ENCODE measurements at regions not wholly inside any gene's neighbourhood (a gene's known extent, or its start where the extent isn't known, plus 50 kb on each side); places are given as distances from the start of the nearest gene placed in this dataset.

DNA sequence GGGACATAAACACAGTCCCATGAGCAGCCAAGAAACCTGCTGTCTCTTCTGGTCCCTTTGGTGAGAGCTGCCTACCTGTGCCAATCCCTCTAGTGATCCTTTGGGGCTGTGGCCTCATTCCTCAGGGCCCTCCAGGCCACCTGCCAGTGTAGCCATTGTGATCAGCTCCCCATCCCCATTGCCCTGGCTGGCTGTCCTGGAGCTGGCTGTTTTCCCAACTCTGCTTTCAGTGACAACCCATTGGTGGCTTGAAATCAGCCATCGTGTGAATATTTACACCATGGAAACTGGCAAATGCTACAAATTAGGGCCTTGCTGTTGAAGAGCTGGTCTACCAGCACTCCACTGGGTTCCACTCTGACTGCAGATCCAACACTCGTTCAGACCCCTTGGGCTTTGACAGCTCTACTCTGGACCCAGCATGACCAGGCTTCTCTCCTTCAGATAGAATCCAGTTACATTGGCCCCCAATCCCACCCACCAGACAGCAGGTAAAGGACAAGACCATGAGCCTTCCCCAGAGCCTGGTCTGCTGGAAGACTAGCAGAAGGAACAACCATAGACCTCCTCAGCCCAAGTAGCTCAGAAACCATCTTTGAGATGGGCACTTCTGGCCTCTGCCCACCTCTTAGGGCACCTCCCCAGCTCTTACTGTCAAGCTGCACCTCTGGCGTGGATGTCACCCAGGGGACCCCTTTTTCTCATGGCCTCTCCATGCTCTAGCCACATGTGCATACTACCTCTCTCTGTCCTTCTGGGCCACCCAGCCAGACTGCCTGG is 69.2 kb upstream of the NEK6 start:
- TF ChIP-seq, protein P1, sequence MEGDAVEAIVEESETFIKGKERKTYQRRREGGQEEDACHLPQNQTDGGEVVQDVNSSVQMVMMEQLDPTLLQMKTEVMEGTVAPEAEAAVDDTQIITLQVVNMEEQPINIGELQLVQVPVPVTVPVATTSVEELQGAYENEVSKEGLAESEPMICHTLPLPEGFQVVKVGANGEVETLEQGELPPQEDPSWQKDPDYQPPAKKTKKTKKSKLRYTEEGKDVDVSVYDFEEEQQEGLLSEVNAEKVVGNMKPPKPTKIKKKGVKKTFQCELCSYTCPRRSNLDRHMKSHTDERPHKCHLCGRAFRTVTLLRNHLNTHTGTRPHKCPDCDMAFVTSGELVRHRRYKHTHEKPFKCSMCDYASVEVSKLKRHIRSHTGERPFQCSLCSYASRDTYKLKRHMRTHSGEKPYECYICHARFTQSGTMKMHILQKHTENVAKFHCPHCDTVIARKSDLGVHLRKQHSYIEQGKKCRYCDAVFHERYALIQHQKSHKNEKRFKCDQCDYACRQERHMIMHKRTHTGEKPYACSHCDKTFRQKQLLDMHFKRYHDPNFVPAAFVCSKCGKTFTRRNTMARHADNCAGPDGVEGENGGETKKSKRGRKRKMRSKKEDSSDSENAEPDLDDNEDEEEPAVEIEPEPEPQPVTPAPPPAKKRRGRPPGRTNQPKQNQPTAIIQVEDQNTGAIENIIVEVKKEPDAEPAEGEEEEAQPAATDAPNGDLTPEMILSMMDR (IDR thresholded peaks at IDR 0.05), result no peak
- TF ChIP-seq SIN3A (IDR thresholded peaks at IDR 0.05; ENCODE audit: borderline replicate concordance, insufficient read depth, low read depth, low read length) (no peak), TCF7L2 (IDR thresholded peaks at IDR 0.05; ENCODE audit: low read depth, low read length) (no peak)
- Histone ChIP-seq H3K4me1 (ENCODE audit: control insufficient read depth, insufficient read depth, low read length) (no peaks in the 10 kb centered on the region), H3K36me3 (ENCODE audit: control insufficient read depth, insufficient read depth, low read length) (no peaks in the 10 kb centered on the region), H3K4me3 (ENCODE audit: low read depth in 2 of 2, low read length in 2 of 2) (no peak overlapping the region), H3K9me3 (ENCODE audit: control insufficient read depth, insufficient read depth, low read depth, low read length) (no peaks in the 10 kb centered on the region), H3K27ac (ENCODE audit: low read length) (no peak overlapping the region), H3K27me3 (ENCODE audit: control insufficient read depth, insufficient read depth, low read length) (no peaks in the 10 kb centered on the region)
- no peak for DNase-seq (ENCODE audit: low read depth, low spot score)
- intact Hi-C loops (cut with micrococcal nuclease; ENCODE audit: unreplicated experiment) (no loop called here), in situ Hi-C loops (cut with HindIII; ENCODE audit: low pct_unique_long_range_greater_than_20kb, low sequenced_read_pairs) (no loop called here)
- BruUV-seq (replicated peaks), result no TSS peak
- ChIA-PET POLR2A (no interaction called here), CTCF (no interaction called here)
- ATAC-seq, result no peak

DNA sequence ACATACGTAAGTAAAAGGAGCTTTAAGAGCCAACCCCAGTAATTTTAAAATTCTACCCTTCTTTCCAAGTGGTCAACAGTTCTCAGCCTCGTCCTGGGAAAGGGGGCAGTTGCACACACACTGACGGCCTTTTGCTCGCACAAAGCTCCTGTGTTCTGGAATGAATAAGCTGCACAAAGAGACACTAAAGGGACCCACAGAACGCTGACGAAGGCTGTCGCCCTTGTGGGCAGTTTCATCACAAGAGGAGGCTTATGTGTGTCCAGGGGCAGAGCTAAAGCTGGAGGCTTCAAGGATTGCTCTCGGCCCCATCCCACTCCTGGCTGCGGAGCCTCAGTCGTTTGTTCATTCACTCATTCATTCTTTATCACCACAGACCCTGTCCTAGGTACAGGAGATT is 67.0 kb upstream of the NEK6 start:
- TF ChIP-seq TCF7L2 (IDR thresholded peaks at IDR 0.05; ENCODE audit: low read depth, low read length), result no peak
- no peak for TF ChIP-seq SIN3A (IDR thresholded peaks at IDR 0.05; ENCODE audit: borderline replicate concordance, insufficient read depth, low read depth, low read length)
- TF ChIP-seq, protein P1 (IDR thresholded peaks at IDR 0.05), result no peak
- TF ChIP-seq, protein P2, sequence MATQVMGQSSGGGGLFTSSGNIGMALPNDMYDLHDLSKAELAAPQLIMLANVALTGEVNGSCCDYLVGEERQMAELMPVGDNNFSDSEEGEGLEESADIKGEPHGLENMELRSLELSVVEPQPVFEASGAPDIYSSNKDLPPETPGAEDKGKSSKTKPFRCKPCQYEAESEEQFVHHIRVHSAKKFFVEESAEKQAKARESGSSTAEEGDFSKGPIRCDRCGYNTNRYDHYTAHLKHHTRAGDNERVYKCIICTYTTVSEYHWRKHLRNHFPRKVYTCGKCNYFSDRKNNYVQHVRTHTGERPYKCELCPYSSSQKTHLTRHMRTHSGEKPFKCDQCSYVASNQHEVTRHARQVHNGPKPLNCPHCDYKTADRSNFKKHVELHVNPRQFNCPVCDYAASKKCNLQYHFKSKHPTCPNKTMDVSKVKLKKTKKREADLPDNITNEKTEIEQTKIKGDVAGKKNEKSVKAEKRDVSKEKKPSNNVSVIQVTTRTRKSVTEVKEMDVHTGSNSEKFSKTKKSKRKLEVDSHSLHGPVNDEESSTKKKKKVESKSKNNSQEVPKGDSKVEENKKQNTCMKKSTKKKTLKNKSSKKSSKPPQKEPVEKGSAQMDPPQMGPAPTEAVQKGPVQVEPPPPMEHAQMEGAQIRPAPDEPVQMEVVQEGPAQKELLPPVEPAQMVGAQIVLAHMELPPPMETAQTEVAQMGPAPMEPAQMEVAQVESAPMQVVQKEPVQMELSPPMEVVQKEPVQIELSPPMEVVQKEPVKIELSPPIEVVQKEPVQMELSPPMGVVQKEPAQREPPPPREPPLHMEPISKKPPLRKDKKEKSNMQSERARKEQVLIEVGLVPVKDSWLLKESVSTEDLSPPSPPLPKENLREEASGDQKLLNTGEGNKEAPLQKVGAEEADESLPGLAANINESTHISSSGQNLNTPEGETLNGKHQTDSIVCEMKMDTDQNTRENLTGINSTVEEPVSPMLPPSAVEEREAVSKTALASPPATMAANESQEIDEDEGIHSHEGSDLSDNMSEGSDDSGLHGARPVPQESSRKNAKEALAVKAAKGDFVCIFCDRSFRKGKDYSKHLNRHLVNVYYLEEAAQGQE (IDR thresholded peaks at IDR 0.05; ENCODE audit: insufficient read depth in 1 of 2, low read depth in 2 of 2, low read length in 1 of 2), result no peak
- no peak for TF ChIP-seq POLR2AphosphoS5 (IDR thresholded peaks at IDR 0.05; ENCODE audit: low read depth, low read length)
- no TSS peak for BruUV-seq (replicated peaks)
- in situ Hi-C loops (cut with HindIII; ENCODE audit: low pct_unique_long_range_greater_than_20kb, low sequenced_read_pairs), result no loop called here
- intact Hi-C loops (cut with micrococcal nuclease; ENCODE audit: unreplicated experiment), result no loop called here
- Histone ChIP-seq H3K4me1 (ENCODE audit: control insufficient read depth, insufficient read depth, low read length) (no peaks in the 10 kb centered on the region), H3K4me3 (ENCODE audit: low read depth in 2 of 2, low read length in 2 of 2) (no peak overlapping the region), H3K9me3 (ENCODE audit: control insufficient read depth, insufficient read depth, low read depth, low read length) (no peaks in the 10 kb centered on the region), H3K36me3 (ENCODE audit: control insufficient read depth, insufficient read depth, low read length) (no peaks in the 10 kb centered on the region), H3K27ac (ENCODE audit: low read length) (no peak overlapping the region), H3K27me3 (ENCODE audit: control insufficient read depth, insufficient read depth, low read length) (no peaks in the 10 kb centered on the region)
- ATAC-seq (no peak), DNase-seq (ENCODE audit: low read depth, low spot score) (no peak)
- ChIA-PET POLR2A (no interaction called here), CTCF (no interaction called here)
